Urinary bladder (tissue), 3 donors: ENCODE measurements at regions not wholly inside any gene's neighbourhood (a gene's known extent, or its start where the extent isn't known, plus 50 kb on each side); places are given as distances from the start of the nearest gene placed in this dataset.
"Not testable (repeated sequence)": the region's sequence is repeated elsewhere in the genome, so short reads cannot be mapped to it uniquely, and the experiment has no call there.

Experiments used
- DNase-seq: peaks from one replicate; pipeline ENCODE4 v3.0.0-alpha.2; 2015; ENCODE audit errors: extremely low spot score
- H3K27ac ChIP-seq: one replicate; pipeline ENCODE4 v1.5.1; 2013; ENCODE audit warnings: low read depth, mild to moderate bottlenecking, moderate library complexity
- H3K36me3 ChIP-seq: one replicate; pipeline ENCODE4 v1.6.1; 2013; ENCODE audit warnings: mild to moderate bottlenecking, moderate library complexity; ENCODE audit not compliant: insufficient read depth
- H3K4me1 ChIP-seq: one replicate; pipeline ENCODE4 v1.6.1; 2013; ENCODE audit warnings: mild to moderate bottlenecking, moderate library complexity; ENCODE audit not compliant: insufficient read depth
- H3K4me3 ChIP-seq: one replicate; pipeline ENCODE4 v1.5.1; 2013; ENCODE audit warnings: low read depth, low read length
- WGBS: extraction: QIAGEN DNeasy Blood & Tissue Kit; methylation state at CpG from one replicate; pipeline ENCODE4 v1.1.7; 2013; 5-methylcytosine and 5-hydroxymethylcytosine counted together
- donor health status: healthy with polysubstance abuse.
- donor health status: healthy.

- H3K27ac ChIP-seq, result no peak overlapping the region
- WGBS, result 42% methylated on average over 8 of the region's 8 CpGs
These were observed 99.0 kb upstream of the OTUD4 start for GRCh38 chr4:145279122-145279960.

GRCh38 chr4:145278341-145279121, 98.1 kb upstream of the OTUD4 start:
- Histone ChIP-seq H3K4me3 (no peak overlapping the region), H3K27ac (no peak overlapping the region), H3K4me1 (no peaks in the 10 kb centered on the region), H3K36me3 (no peaks in the 10 kb centered on the region)
- DNase-seq, result no peak
- WGBS, result 73% methylated on average over 2 of the region's 2 CpGs

More at GRCh38 chr4:145279122-145279960, 99.0 kb upstream of the OTUD4 start:
- DNase-seq, result no peak
- no peaks in the 10 kb centered on the region for H3K4me1 ChIP-seq
- no peaks in the 10 kb centered on the region for H3K36me3 ChIP-seq
- H3K4me3 ChIP-seq, result no peak overlapping the region

- Histone ChIP-seq H3K27ac (no peak overlapping the region), H3K4me1 (no peaks in the 10 kb centered on the region), H3K4me3 (no peak overlapping the region), H3K36me3 (no peaks in the 10 kb centered on the region)
- no peak for DNase-seq
- WGBS, result 70% methylated on average over 1 of the region's 1 CpG
These were observed 96.6 kb upstream of the OTUD4 start for GRCh38 chr4:145277011-145277410.

- Histone ChIP-seq H3K4me1 (no peaks in the 10 kb centered on the region), H3K36me3 (no peaks in the 10 kb centered on the region), H3K4me3 (no peak overlapping the region), H3K27ac (no peak overlapping the region)
- no peak for DNase-seq
- 70% methylated on average over 4 of the region's 4 CpGs for WGBS
These were observed 95.7 kb upstream of the OTUD4 start for GRCh38 chr4:145276050-145276449.

- no peak overlapping the region for H3K27ac ChIP-seq
- 94% methylated on average over 2 of the region's 2 CpGs for WGBS
- DNase-seq, result no peak
- H3K4me3 ChIP-seq, result no peak overlapping the region
- no peaks in the 10 kb centered on the region for H3K4me1 ChIP-seq
- H3K36me3 ChIP-seq, result no peaks in the 10 kb centered on the region
These were observed 90.8 kb upstream of the OTUD4 start for GRCh38 chr4:145271194-145271593.

GRCh38 chr4:145266881-145267280, 86.5 kb upstream of the OTUD4 start:
- no peak for DNase-seq
- H3K27ac ChIP-seq, result no peak overlapping the region
- no peaks in the 10 kb centered on the region for H3K4me1 ChIP-seq
- WGBS, result 42% methylated on average over 2 of the region's 2 CpGs
- H3K4me3 ChIP-seq, result no peak overlapping the region
- no peaks in the 10 kb centered on the region for H3K36me3 ChIP-seq

GRCh38 chr4:145260091-145260490, 79.7 kb upstream of the OTUD4 start:
- Histone ChIP-seq H3K4me3 (no peak overlapping the region), H3K36me3 (no peaks in the 10 kb centered on the region), H3K4me1 (no peaks in the 10 kb centered on the region), H3K27ac (no peak overlapping the region)
- WGBS, result 88% methylated on average over 3 of the region's 3 CpGs
- no peak for DNase-seq

GRCh38 chr4:145255311-145255710, 74.9 kb upstream of the OTUD4 start:
- not testable (repeated sequence) for H3K4me3 ChIP-seq

GRCh38 chr4:145252190-145252589, 71.8 kb upstream of the OTUD4 start:
- 72% methylated on average over 1 of the region's 1 CpG for WGBS
- H3K4me3 ChIP-seq, result no peak overlapping the region

More at GRCh38 chr4:145255311-145255710, 74.9 kb upstream of the OTUD4 start:
- not testable (repeated sequence) for H3K36me3 ChIP-seq, H3K4me1 ChIP-seq, H3K27ac ChIP-seq, DNase-seq
- 56% methylated on average over 4 of the region's 4 CpGs for WGBS

GRCh38 chr4:145251391-145251790, 71.0 kb upstream of the OTUD4 start:
- 84% methylated on average over 2 of the region's 2 CpGs for WGBS
- Histone ChIP-seq H3K4me3 (no peak overlapping the region), H3K36me3 (no peaks in the 10 kb centered on the region), H3K27ac (no peak overlapping the region), H3K4me1 (no peaks in the 10 kb centered on the region)
- DNase-seq, result no peak

More at GRCh38 chr4:145252190-145252589, 71.8 kb upstream of the OTUD4 start:
- Histone ChIP-seq H3K27ac (no peak overlapping the region), H3K36me3 (no peaks in the 10 kb centered on the region), H3K4me1 (no peaks in the 10 kb centered on the region)
- no peak for DNase-seq

- H3K4me1 ChIP-seq, result no peaks in the 10 kb centered on the region
- no peak for DNase-seq
- H3K27ac ChIP-seq, result no peak overlapping the region
- H3K4me3 ChIP-seq, result no peak overlapping the region
- no peaks in the 10 kb centered on the region for H3K36me3 ChIP-seq
- 78% methylated on average over 2 of the region's 2 CpGs for WGBS
These were observed 68.6 kb upstream of the OTUD4 start for GRCh38 chr4:145248971-145249370.

- Histone ChIP-seq H3K4me1 (no peaks in the 10 kb centered on the region), H3K36me3 (no peaks in the 10 kb centered on the region), H3K4me3 (no peak overlapping the region), H3K27ac (no peak overlapping the region)
- WGBS, result 89% methylated on average over 1 of the region's 1 CpG
- no peak for DNase-seq
These were observed 68.1 kb upstream of the OTUD4 start for GRCh38 chr4:145248502-145248901.

GRCh38 chr4:145234091-145234706, 53.8 kb upstream of the OTUD4 start:
- no peak overlapping the region for H3K4me3 ChIP-seq
- H3K27ac ChIP-seq, result no peak overlapping the region
- DNase-seq, result peak; percentile 62
- no peaks in the 10 kb centered on the region for H3K36me3 ChIP-seq
- no peaks in the 10 kb centered on the region for H3K4me1 ChIP-seq
- WGBS, result 20% methylated on average over 1 of the region's 1 CpG
